ENCODE measurements at regions not wholly inside any gene's neighbourhood (a gene's known extent, or its start where the extent isn't known, plus 50 kb on each side); places are given as distances from the start of the nearest gene placed in this dataset.

GRCh38 chr4:115292320-115293092 is 179.1 kb upstream of the NDST4 start:
- Histone ChIP-seq H3K36me3 (ENCODE audit: control insufficient read depth, insufficient read depth, low read length) (no peaks in the 10 kb centered on the region), H3K9ac (ENCODE audit: low read depth, low read length) (no peak overlapping the region), H2BK15ac (ENCODE audit: low read depth, low read length) (no peak overlapping the region), H3K14ac (replicated peaks; ENCODE audit: low read depth, low read length) (no peak overlapping the region), H3K4me3 (ENCODE audit: insufficient read depth, low read depth, low read length) (no peak overlapping the region), H2BK20ac (ENCODE audit: low read depth, low read length) (no peak overlapping the region), H2AFZ (replicated peaks; ENCODE audit: low read length, poor library complexity) (no peak overlapping the region), H3K23ac (ENCODE audit: low read depth, low read length) (no peak overlapping the region), H3K27me3 (ENCODE audit: control insufficient read depth, insufficient read depth, low read length) (no peaks in the 10 kb centered on the region), H2BK5ac (ENCODE audit: low read depth, low read length, poor library complexity, severe bottlenecking) (no peak overlapping the region), H3K4me2 (ENCODE audit: low read depth, low read length) (no peak overlapping the region), H4K5ac (ENCODE audit: low read depth, low read length) (no peak overlapping the region), H2AK5ac (ENCODE audit: low read depth, low read length) (no peak overlapping the region), H4K8ac (ENCODE audit: low read depth in 2 of 2, low read length in 2 of 2) (no peak overlapping the region), H3K9me1 (ENCODE audit: insufficient read depth, low read length) (no peaks in the 10 kb centered on the region), H3K27ac (ENCODE audit: insufficient read depth, low read length) (no peak overlapping the region), H4K20me1 (ENCODE audit: insufficient read depth, low read length) (no peaks in the 10 kb centered on the region), H3K9me3 (ENCODE audit: control insufficient read depth, insufficient read depth, low read length) (0 out of 2 replicates have a peak, but pooled peaks cover 6% of the 10 kb centered on the region), H3K18ac (ENCODE audit: low read depth, low read length) (no peak overlapping the region), H2AK9ac (replicated peaks; ENCODE audit: low read depth, low read length, poor library complexity) (no peak overlapping the region), H3K4me1 (ENCODE audit: control insufficient read depth, insufficient read depth, low read length) (no peaks in the 10 kb centered on the region), H4K91ac (ENCODE audit: insufficient read depth, low read depth, low read length) (no peak overlapping the region), H3K56ac (ENCODE audit: extremely low read depth, insufficient read depth, low read length) (no peak overlapping the region), H3K79me1 (ENCODE audit: low read depth in 1 of 2, low read length in 2 of 2) (no peaks in the 10 kb centered on the region), H2BK120ac (ENCODE audit: low read depth, low read length) (no peak overlapping the region), H3K4ac (ENCODE audit: low read depth, low read length) (no peak overlapping the region)
- in situ Hi-C loops (cut with MboI; ENCODE audit: low sequenced_read_pairs) (no loop called here), intact Hi-C loops (cut with micrococcal nuclease) (no loop called here), dilution Hi-C loops (cut with HindIII; ENCODE audit: low sequenced_read_pairs, unreplicated experiment) (no loop called here)
- TF ChIP-seq BHLHE40 (IDR thresholded peaks at IDR 0.05; ENCODE audit: low read depth, low read length) (no peak), CHD1 (IDR thresholded peaks at IDR 0.05; ENCODE audit: low read depth, low read length) (no peak), MAZ (IDR thresholded peaks at IDR 0.05; ENCODE audit: borderline replicate concordance, low read depth, low read length) (no peak), MXI1 (IDR thresholded peaks at IDR 0.05; ENCODE audit: borderline replicate concordance, low read depth, low read length) (no peak), ELK1 (IDR thresholded peaks at IDR 0.05; ENCODE audit: borderline replicate concordance, low read depth, low read length) (no peak), NFE2L2 (IDR thresholded peaks at IDR 0.05; ENCODE audit: low read depth, low read length) (no peak), FOS (IDR thresholded peaks at IDR 0.05; ENCODE audit: low read depth, low read length) (no peak), POLR2A (IDR thresholded peaks at IDR 0.05; ENCODE audit: low read depth, low read length) (no peak), RFX5 (IDR thresholded peaks at IDR 0.05; ENCODE audit: low read depth, low read length) (no peak)
- CTCF ChIA-PET = interaction anchor here (0.6 kb wide), 1 partner anchor 309 kb away, joined by 3 read pairs; no protein-coding TSS in a partner anchor
- DNase-seq (no peak), ATAC-seq (ENCODE audit: low read depth) (no peak)
- BruUV-seq (replicated peaks) = no TSS peak
- POLR2A ChIA-PET (ENCODE audit: unreplicated experiment) = no interaction called here
- no CpG with 5 or more reads among the region's 2 CpGs for WGBS, 2 experiments (ENCODE audit: extremely low coverage in 2 of 2, insufficient read length in 1 of 2)

All from IMR-90 (cell line).